DND-41 (cell line): ENCODE measurements at regions not wholly inside any gene's neighbourhood (a gene's known extent, or its start where the extent isn't known, plus 50 kb on each side); places are given as distances from the start of the nearest gene placed in this dataset.
"Not testable (repeated sequence)": the region's sequence is repeated elsewhere in the genome, so short reads cannot be mapped to it uniquely, and the experiment has no call there.

Experiments used
- EZH2 ChIP-seq: IDR thresholded peaks from 3 replicates; pipeline ENCODE4 v1.6.1; 2012; ENCODE audit warnings: borderline replicate concordance, low read depth, mild to moderate bottlenecking, moderate library complexity, low read length, inconsistent platforms; ENCODE audit not compliant: severe bottlenecking
- TF ChIP-seq, protein P1 (sequence below): IDR thresholded peaks from 2 replicates; pipeline ENCODE4 v1.5.1; 2012; ENCODE audit warnings: borderline replicate concordance, low read length, moderate library complexity, mild to moderate bottlenecking; ENCODE audit not compliant: poor library complexity, severe bottlenecking; ENCODE audit errors: extremely low read depth

- not testable (repeated sequence) for TF ChIP-seq EZH2
- TF ChIP-seq, protein P1, sequence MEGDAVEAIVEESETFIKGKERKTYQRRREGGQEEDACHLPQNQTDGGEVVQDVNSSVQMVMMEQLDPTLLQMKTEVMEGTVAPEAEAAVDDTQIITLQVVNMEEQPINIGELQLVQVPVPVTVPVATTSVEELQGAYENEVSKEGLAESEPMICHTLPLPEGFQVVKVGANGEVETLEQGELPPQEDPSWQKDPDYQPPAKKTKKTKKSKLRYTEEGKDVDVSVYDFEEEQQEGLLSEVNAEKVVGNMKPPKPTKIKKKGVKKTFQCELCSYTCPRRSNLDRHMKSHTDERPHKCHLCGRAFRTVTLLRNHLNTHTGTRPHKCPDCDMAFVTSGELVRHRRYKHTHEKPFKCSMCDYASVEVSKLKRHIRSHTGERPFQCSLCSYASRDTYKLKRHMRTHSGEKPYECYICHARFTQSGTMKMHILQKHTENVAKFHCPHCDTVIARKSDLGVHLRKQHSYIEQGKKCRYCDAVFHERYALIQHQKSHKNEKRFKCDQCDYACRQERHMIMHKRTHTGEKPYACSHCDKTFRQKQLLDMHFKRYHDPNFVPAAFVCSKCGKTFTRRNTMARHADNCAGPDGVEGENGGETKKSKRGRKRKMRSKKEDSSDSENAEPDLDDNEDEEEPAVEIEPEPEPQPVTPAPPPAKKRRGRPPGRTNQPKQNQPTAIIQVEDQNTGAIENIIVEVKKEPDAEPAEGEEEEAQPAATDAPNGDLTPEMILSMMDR = not testable (repeated sequence)
Measured at GRCh38 chrY:18853323-18853722, 79.8 kb upstream of the HSFY2 start.
